Endothelial cell of umbilical vein (primary cell): ENCODE measurements at regions not wholly inside any gene's neighbourhood (a gene's known extent, or its start where the extent isn't known, plus 50 kb on each side); places are given as distances from the start of the nearest gene placed in this dataset.

Experiments used
- BruUV-seq: library from RNA; stranded (reverse); fragments of 400-500 nt; replicated peaks from 2 replicates; lab custom pipeline; 2021; lab: Mats Ljungman, UMichigan
- CTCF ChIA-PET: fragments of 300-600, 350-600 bp; sonication (Branson Sonifier 250); formaldehyde crosslinking; loops from one replicate; lab custom pipeline; 2021; ENCODE audit warnings: antibody characterized with exemption, inconsistent platforms; lab: Charles Lee
- POLR2A ChIA-PET: fragments of 300-600, 350-600 bp; sonication (Branson Sonifier 250); formaldehyde crosslinking; loops from one replicate; lab custom pipeline; 2021; ENCODE audit warnings: antibody characterized with exemption, inconsistent platforms; lab: Charles Lee
- DNase-seq: peaks from one replicate; pipeline ENCODE4 v3.0.0-alpha.2; 2011; ENCODE audit warnings: low read depth, low spot score
- FAIRE-seq: peaks from 2 replicates; lab custom pipeline; 2011; peaks lifted over from hg19 to GRCh38; lab: Jason Lieb, UNC
- H2AFZ ChIP-seq: 2 replicates; pipeline ENCODE4 v1.6.0; 2012; ENCODE audit warnings: low read depth, low read length, control low read depth, inconsistent platforms
- H3K27ac ChIP-seq: 2 replicates; pipeline ENCODE4 v1.5.1; 2011; ENCODE audit warnings: low read depth, mild to moderate bottlenecking, control low read depth, low read length, moderate library complexity; ENCODE audit not compliant: insufficient read depth
- H3K27me3 ChIP-seq, 2 experiments: 2 replicates each; pipeline versions ENCODE4 v1.6.0 to v1.6.1; 2011; ENCODE audit warnings: low read length in 2 of 2, mixed read lengths in 1 of 2; ENCODE audit not compliant: control insufficient read depth in 2 of 2, insufficient read depth in 2 of 2
- H3K36me3 ChIP-seq, 2 experiments: 2 replicates in 1 of 2; 3 replicates in 1 of 2; pipeline ENCODE4 v1.5.1; 2011; ENCODE audit warnings: low read length in 2 of 2, mild to moderate bottlenecking in 1 of 2, moderate library complexity in 1 of 2; ENCODE audit not compliant: control insufficient read depth in 2 of 2, insufficient read depth in 2 of 2; ENCODE audit errors: extremely low read depth in 1 of 2
- H3K4me1 ChIP-seq: 3 replicates; pipeline ENCODE4 v1.5.1; 2011; ENCODE audit warnings: mild to moderate bottlenecking, low read length; ENCODE audit not compliant: control insufficient read depth, insufficient read depth; ENCODE audit errors: extremely low read depth
- H3K4me2 ChIP-seq: 2 replicates; pipeline ENCODE4 v1.6.1; 2011; ENCODE audit warnings: low read length, control low read depth, mixed read lengths; ENCODE audit not compliant: insufficient read depth
- H3K4me3 ChIP-seq, 3 experiments: fragments of 200-600 bp in 1 of 3; sonication (generic), shearing (Covaris generic) in 1 of 3; replicated peaks in 1 of 3; 2 replicates each; pipeline ENCODE4 v1.5.1; 2011 to 2016; ENCODE audit warnings: control low read depth in 3 of 3, low read length in 3 of 3, mild to moderate bottlenecking in 2 of 3, inconsistent platforms in 1 of 3, low read depth in 1 of 3, moderate library complexity in 1 of 3; ENCODE audit not compliant: insufficient read depth in 1 of 3
- H3K79me2 ChIP-seq: 2 replicates; pipeline ENCODE4 v1.6.0; 2012; ENCODE audit warnings: low read length, inconsistent platforms; ENCODE audit not compliant: control insufficient read depth, insufficient read depth
- H3K9ac ChIP-seq: replicated peaks from 2 replicates; pipeline ENCODE3; 2011; ENCODE audit warnings: low read length, control low read depth; ENCODE audit not compliant: insufficient read depth; ENCODE audit errors: extremely low read depth
- H3K9me1 ChIP-seq: replicated peaks from 3 replicates; pipeline ENCODE4 v1.6.0; 2011; ENCODE audit warnings: mild to moderate bottlenecking, low read length; ENCODE audit not compliant: control insufficient read depth, insufficient read depth; ENCODE audit errors: extremely low read depth
- H3K9me3 ChIP-seq: replicated peaks from 2 replicates; pipeline ENCODE4 v1.5.1; 2012; ENCODE audit warnings: low read length, inconsistent platforms; ENCODE audit not compliant: control insufficient read depth, insufficient read depth
- H4K20me1 ChIP-seq: replicated peaks from 2 replicates; pipeline ENCODE3; 2011; ENCODE audit warnings: mild to moderate bottlenecking, low read length; ENCODE audit not compliant: control insufficient read depth, insufficient read depth; ENCODE audit errors: extremely low read depth
- CTCF ChIP-seq, 2 donors: IDR thresholded peaks; 1 replicate in 1 of 2; 2 replicates in 1 of 2; pipeline ENCODE4 v1.5.1; 2011; ENCODE audit warnings: low read length in 2 of 2, mild to moderate bottlenecking in 2 of 2, moderate library complexity in 2 of 2, control low read depth in 1 of 2, inconsistent platforms in 1 of 2, low read depth in 1 of 2; ENCODE audit not compliant: insufficient read depth in 1 of 2; ENCODE audit errors: extremely low read depth in 1 of 2
- EZH2 ChIP-seq: IDR thresholded peaks from 2 replicates; pipeline ENCODE4 v1.6.1; 2012; ENCODE audit warnings: borderline replicate concordance, low read depth, mild to moderate bottlenecking, moderate library complexity, low read length, inconsistent platforms; ENCODE audit not compliant: severe bottlenecking
- FOS ChIP-seq: IDR thresholded peaks from 2 replicates; pipeline ENCODE4 v1.6.1; 2011; ENCODE audit warnings: mild to moderate bottlenecking, low read length, moderate library complexity, borderline replicate concordance; ENCODE audit not compliant: insufficient read depth
- GATA2 ChIP-seq: IDR thresholded peaks from 2 replicates; pipeline ENCODE4 v1.7.0; 2011; ENCODE audit warnings: low read depth, mild to moderate bottlenecking, moderate library complexity, mixed read lengths, low read length; ENCODE audit not compliant: insufficient read length, insufficient read depth
- JUN ChIP-seq: IDR thresholded peaks from 2 replicates; pipeline ENCODE4 v1.6.1; 2011; ENCODE audit warnings: borderline replicate concordance, low read depth; ENCODE audit not compliant: insufficient read length, insufficient read depth
- MYC ChIP-seq: IDR thresholded peaks from one replicate; pipeline ENCODE4 v1.6.1; 2011; ENCODE audit warnings: mild to moderate bottlenecking, low read depth, low read length
- POLR2A ChIP-seq: IDR thresholded peaks from 2 replicates; pipeline ENCODE4 v1.6.1; 2012; ENCODE audit warnings: low read depth, mild to moderate bottlenecking, control low read depth, low read length
- POLR2AphosphoS5 ChIP-seq: IDR thresholded peaks from 2 replicates; pipeline ENCODE4 v1.6.1; 2012; ENCODE audit warnings: low read depth, mild to moderate bottlenecking, control low read depth, low read length, moderate library complexity; ENCODE audit not compliant: insufficient read depth
- dilution Hi-C: fragments of 300-500 bp; cut with MboI; formaldehyde crosslinking; loops from one replicate; pipeline ENCODE4 v1.15.0; 2019; ENCODE audit warnings: low sequenced_read_pairs; ENCODE audit not compliant: extremely low pct_ligation_motif_present
- intact Hi-C: fragments of 100-400 bp; cut with micrococcal nuclease; formaldehyde crosslinking; loops from one replicate; pipeline ENCODE4 v1.10.0; 2022
- TF ChIP-seq, protein P1 (sequence below): IDR thresholded peaks from 2 replicates; pipeline ENCODE4 v1.6.1; 2011; ENCODE audit not compliant: insufficient read depth, insufficient read length

DNA sequence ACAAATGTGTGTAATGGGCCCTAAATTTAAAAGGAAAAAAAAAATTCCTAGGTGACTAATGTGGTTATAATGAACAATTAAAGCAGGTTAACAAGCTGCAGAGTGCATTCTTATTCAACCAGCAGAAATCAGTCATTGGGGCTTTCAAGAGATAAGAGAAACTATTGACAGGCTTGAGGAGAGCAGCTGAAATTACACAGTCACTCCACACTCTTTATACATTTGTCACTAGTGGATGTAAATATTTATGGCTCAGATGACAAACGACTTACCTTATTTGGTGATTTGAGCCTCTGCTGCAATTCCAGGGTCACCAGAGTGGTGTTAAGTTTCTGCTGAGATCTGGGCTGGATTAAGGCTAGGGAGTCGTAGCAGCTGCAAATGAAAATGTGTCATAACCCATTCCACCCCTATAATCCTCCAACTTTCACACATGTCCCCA is 896.3 kb downstream of the TTLL7 start:
- POLR2A ChIA-PET: no interaction called here

More for the DNA sequence above, 896.3 kb downstream of the TTLL7 start:
- H3K79me2 ChIP-seq: no peaks in the 10 kb centered on the region
- no peaks in the 10 kb centered on the region for H3K36me3 ChIP-seq
- H4K20me1 ChIP-seq: no peaks in the 10 kb centered on the region
- BruUV-seq: no TSS peak
- no peak overlapping the region for H3K9ac ChIP-seq
- H3K4me3 ChIP-seq: no peak overlapping the region
- no peaks in the 10 kb centered on the region for H3K9me3 ChIP-seq
- FAIRE-seq (no peak), DNase-seq (no peak)
- intact Hi-C loops (no loop called here), dilution Hi-C loops (no loop called here)
- no peak overlapping the region for H3K4me2 ChIP-seq
- H2AFZ ChIP-seq: no peak overlapping the region
- H3K9me1 ChIP-seq: no peaks in the 10 kb centered on the region
- TF ChIP-seq MYC (no peak), EZH2 (no peak), GATA2 (no peak), CTCF (IDR thresholded peaks at IDR 0.05; ENCODE audit: extremely low read depth in 1 of 2, insufficient read depth in 1 of 2, low read depth in 1 of 2, low read length in 2 of 2) (no peak), FOS (no peak), POLR2A (no peak), JUN (no peak), POLR2AphosphoS5 (no peak)
- TF ChIP-seq, protein P1, sequence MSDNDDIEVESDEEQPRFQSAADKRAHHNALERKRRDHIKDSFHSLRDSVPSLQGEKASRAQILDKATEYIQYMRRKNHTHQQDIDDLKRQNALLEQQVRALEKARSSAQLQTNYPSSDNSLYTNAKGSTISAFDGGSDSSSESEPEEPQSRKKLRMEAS: no peak
- CTCF ChIA-PET: no interaction called here
- H3K27ac ChIP-seq: no peak overlapping the region
- H3K4me1 ChIP-seq: no peaks in the 10 kb centered on the region
- no peaks in the 10 kb centered on the region for H3K27me3 ChIP-seq
